HCT116 (cell line): ENCODE measurements at regions not wholly inside any gene's neighbourhood (a gene's known extent, or its start where the extent isn't known, plus 50 kb on each side); places are given as distances from the start of the nearest gene placed in this dataset.

Experiments
- ATAC-seq: fragments of 200-7000 bp; cut with Tn5 transposase; 2 replicates; pipeline ENCODE4 v1.9.1; 2020; ENCODE audit warnings: mild to moderate bottlenecking, moderate library complexity
- BruUV-seq: library from RNA; stranded (reverse); fragments of 400-500 nt; replicated peaks from 2 replicates; lab custom pipeline; 2021; lab: Mats Ljungman, UMichigan
- CTCF ChIA-PET: fragments of 300-600 bp; sonication (Branson Sonifier 250); formaldehyde crosslinking; loops from one replicate; lab custom pipeline; 2021; ENCODE audit warnings: antibody characterized with exemption; lab: Charles Lee
- POLR2A ChIA-PET: fragments of 300-600, 350-600 bp; sonication (Branson Sonifier 250); formaldehyde crosslinking; loops from one replicate; lab custom pipeline; 2021; ENCODE audit warnings: antibody characterized with exemption; lab: Charles Lee
- RAD21 ChIA-PET, 2 experiments: fragments of 300-600 bp; sonication (Branson Sonifier 250); formaldehyde crosslinking; loops; one replicate each; lab custom pipeline; 2023; ENCODE audit warnings: low total read pairs in 2 of 2; ENCODE audit not compliant: uncharacterized antibody in 2 of 2, unreplicated experiment in 2 of 2, low non-redundant PET in 1 of 2; lab: Charles Lee
- DNase-seq: peaks from one replicate; pipeline ENCODE4 v3.0.0-alpha.2; 2010; ENCODE audit warnings: low read depth, low spot score
- H2AFZ ChIP-seq: fragments of 200-600 bp; shearing (Covaris generic), sonication (generic); 2 replicates; pipeline ENCODE4 v1.6.1; 2017; ENCODE audit warnings: low read depth, mixed run types, mixed read lengths, antibody characterized with exemption, low read length; ENCODE audit not compliant: poor library complexity, severe bottlenecking
- H3K27ac ChIP-seq: 2 replicates; pipeline ENCODE4 v1.5.1; 2012; ENCODE audit warnings: low read depth, low read length
- H3K27me3 ChIP-seq: fragments of 200-600 bp; sonication (generic); 2 replicates; pipeline ENCODE4 v1.6.1; 2016; ENCODE audit warnings: mixed run types, low read length, mixed read lengths; ENCODE audit not compliant: insufficient read depth
- H3K36me3 ChIP-seq, 2 experiments: fragments of 200-500 bp in 1 of 2; fragments of 200-600 bp in 1 of 2; sonication (Bioruptor generic) in 1 of 2; sonication (generic) in 1 of 2; 2 replicates each; pipeline versions ENCODE4 v1.5.1 to v1.6.1; 2014 to 2016; ENCODE audit warnings: low read length in 2 of 2, inconsistent platforms in 1 of 2, mixed read lengths in 1 of 2, mixed run types in 1 of 2; ENCODE audit not compliant: insufficient read depth in 2 of 2, control insufficient read depth in 1 of 2
- H3K4me1 ChIP-seq, 2 experiments: fragments of 200-600 bp in 1 of 2; sonication (generic) in 1 of 2; 2 replicates each; pipeline versions ENCODE4 v1.5.1 to v1.6.1; 2012 to 2017; ENCODE audit warnings: low read length in 2 of 2, inconsistent platforms in 1 of 2, mild to moderate bottlenecking in 1 of 2, mixed read lengths in 1 of 2, mixed run types in 1 of 2, moderate library complexity in 1 of 2; ENCODE audit not compliant: insufficient read depth in 2 of 2, control insufficient read depth in 1 of 2
- H3K4me2 ChIP-seq: fragments of 200-600 bp; sonication (generic); 2 replicates; pipeline ENCODE4 v1.6.1; 2017; ENCODE audit warnings: mixed run types, low read length, mixed read lengths
- H3K4me3 ChIP-seq, 2 experiments: fragments of 200-600 bp in 1 of 2; sonication (generic) in 1 of 2; replicated peaks in 1 of 2; 2 replicates each; pipeline ENCODE4 v1.5.1; 2011 to 2016; ENCODE audit warnings: low read length in 2 of 2, control low read depth in 1 of 2, low read depth in 1 of 2, mild to moderate bottlenecking in 1 of 2, mixed read lengths in 1 of 2, mixed run types in 1 of 2
- H3K79me2 ChIP-seq: fragments of 200-600 bp; sonication (generic); 2 replicates; pipeline ENCODE4 v1.6.1; 2017; ENCODE audit warnings: mild to moderate bottlenecking, mixed run types, low read length, moderate library complexity, mixed read lengths; ENCODE audit not compliant: insufficient read depth
- H3K9ac ChIP-seq: fragments of 200-600 bp; sonication (generic); 2 replicates; pipeline ENCODE4 v1.6.1; 2016; ENCODE audit warnings: low read length, mixed read lengths
- H3K9me2 ChIP-seq: fragments of 200-600 bp; sonication (generic), shearing (Covaris generic); 2 replicates; pipeline ENCODE4 v1.6.1; 2017; ENCODE audit warnings: mixed run types, mild to moderate bottlenecking, moderate library complexity; ENCODE audit not compliant: insufficient read depth
- H3K9me3 ChIP-seq, 2 experiments: fragments of 200-500 bp in 1 of 2; fragments of 200-600 bp in 1 of 2; sonication (Bioruptor generic) in 1 of 2; sonication (generic) in 1 of 2; 2 replicates each; pipeline ENCODE4 v1.6.1; 2014 to 2017; ENCODE audit warnings: low read length in 2 of 2, mixed read lengths in 2 of 2, inconsistent platforms in 1 of 2, low read depth in 1 of 2, mild to moderate bottlenecking in 1 of 2, mixed run types in 1 of 2, moderate library complexity in 1 of 2; ENCODE audit not compliant: control insufficient read depth in 1 of 2, insufficient read depth in 1 of 2
- H4K20me1 ChIP-seq: fragments of 200-600 bp; sonication (generic), shearing (Covaris generic); 2 replicates; pipeline ENCODE4 v1.6.1; 2017; ENCODE audit warnings: mixed run types, mild to moderate bottlenecking, moderate library complexity; ENCODE audit not compliant: insufficient read depth
- CBX3 ChIP-seq: IDR thresholded peaks from 2 replicates; pipeline ENCODE4 v1.6.1; 2012; ENCODE audit warnings: low read depth
- EGR1 ChIP-seq: IDR thresholded peaks from 2 replicates; pipeline ENCODE4 v1.6.1; 2012; ENCODE audit warnings: low read depth
- ELF1 ChIP-seq: IDR thresholded peaks from 2 replicates; pipeline ENCODE4 v1.6.1; 2012; ENCODE audit warnings: low read depth, borderline replicate concordance
- POLR2AphosphoS5 ChIP-seq: IDR thresholded peaks from 2 replicates; pipeline ENCODE4 v1.6.1; 2011; ENCODE audit warnings: mild to moderate bottlenecking, low read depth, low read length, moderate library complexity
- RAD21 ChIP-seq: IDR thresholded peaks from 2 replicates; pipeline ENCODE4 v1.6.1; 2012; ENCODE audit warnings: low read depth, mild to moderate bottlenecking
- SRF ChIP-seq: IDR thresholded peaks from 2 replicates; pipeline ENCODE4 v1.6.1; 2012; ENCODE audit warnings: low read depth
- TCF7L2 ChIP-seq: IDR thresholded peaks from 2 replicates; pipeline ENCODE4 v1.7.0; 2011; ENCODE audit warnings: borderline replicate concordance, inconsistent platforms; ENCODE audit not compliant: insufficient read depth, insufficient read length; ENCODE audit errors: extremely low read depth
- YY1 ChIP-seq: IDR thresholded peaks from 2 replicates; pipeline ENCODE4 v1.6.1; 2011; ENCODE audit warnings: low read length, low read depth, moderate library complexity, mild to moderate bottlenecking; ENCODE audit not compliant: insufficient replicate concordance; ENCODE audit errors: extremely low read depth
- ZFX ChIP-seq: fragments of 450-650 bp; IDR thresholded peaks from 2 replicates; pipeline ENCODE4 v1.6.1; 2017
- ZNF274 ChIP-seq: fragments of 200-500 bp; sonication (Bioruptor generic); IDR thresholded peaks from 2 replicates; pipeline ENCODE4 v1.6.1; 2014; ENCODE audit warnings: mild to moderate bottlenecking, low read depth, low read length, inconsistent platforms
- intact Hi-C: fragments of 100-400 bp; cut with micrococcal nuclease; formaldehyde crosslinking; loops from 2 replicates; pipeline ENCODE4 v1.10.0; 2022
- TF ChIP-seq, protein P1 (sequence below): IDR thresholded peaks from 2 replicates; pipeline ENCODE4 v1.6.1; 2012
- TF ChIP-seq, protein P2 (sequence below): IDR thresholded peaks from 2 replicates; pipeline ENCODE4 v1.6.1; 2012
- TF ChIP-seq, protein P3 (sequence below): IDR thresholded peaks from 2 replicates; pipeline ENCODE4 v1.6.1; 2012; ENCODE audit warnings: low read depth

DNA sequence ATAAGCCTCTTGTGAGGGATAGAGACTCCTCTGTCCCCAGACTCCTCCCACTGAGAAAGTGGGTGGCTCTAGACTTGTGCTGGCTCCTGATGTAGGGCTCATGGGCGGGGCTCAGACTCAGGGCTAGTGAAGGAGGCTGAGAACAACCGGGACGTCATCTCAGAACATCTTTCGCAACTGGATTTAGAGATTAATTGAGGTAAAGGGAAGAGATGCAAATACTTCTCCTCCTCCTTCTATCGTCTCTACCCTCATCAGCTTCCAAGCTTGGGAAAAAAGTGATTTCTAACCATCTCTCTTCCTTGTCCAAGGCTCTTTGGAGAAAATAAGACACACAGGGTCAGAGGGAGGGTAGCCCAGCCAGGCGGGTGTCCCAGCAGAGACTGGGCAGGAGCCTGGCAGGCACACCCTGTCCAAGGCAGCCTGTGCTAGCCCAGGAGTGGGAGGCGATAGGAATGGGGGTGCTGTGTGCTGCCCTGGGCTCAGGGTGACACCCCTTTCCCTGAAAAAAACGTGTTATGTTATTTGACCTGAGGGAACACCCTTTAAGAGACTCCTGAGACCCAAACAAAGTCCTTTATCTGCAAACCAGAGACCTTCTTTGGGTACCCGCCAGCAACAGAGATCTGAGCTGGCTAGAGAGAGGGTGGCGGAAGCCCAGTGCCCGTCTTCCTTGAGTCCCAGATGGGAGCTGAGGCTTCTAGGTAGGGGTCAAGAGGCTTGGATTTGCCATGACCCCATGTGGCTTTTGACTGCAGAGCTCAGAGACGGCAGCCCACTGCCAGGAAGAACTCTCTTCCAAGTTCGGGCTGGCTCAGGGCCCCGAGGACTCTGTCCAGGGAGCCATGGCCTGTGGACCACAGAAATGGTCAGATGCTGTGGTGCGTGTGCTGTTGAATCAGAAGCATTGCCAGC, 160.9 kb downstream of the ADAMTS15 start:
- Histone ChIP-seq H2AFZ (no peak overlapping the region), H4K20me1 (no peaks in the 10 kb centered on the region), H3K9me3 (no peaks in the 10 kb centered on the region), H3K27me3 (peaks cover 14% of the 10 kb centered on the region; the same call in 1 of the 2 replicates), H3K9ac (no peak overlapping the region), H3K27ac (no peak overlapping the region), H3K4me1 (peaks cover 0 to 9% of the 10 kb centered on the region in 2 experiments; a peak in 1 of 4 replicates), H3K79me2 (no peaks in the 10 kb centered on the region), H3K4me2 (no peak overlapping the region), H3K36me3 (no peaks in the 10 kb centered on the region), H3K9me2 (no peaks in the 10 kb centered on the region), H3K4me3 (no peak overlapping the region)
- DNase-seq, result no peak
- TF ChIP-seq EGR1 (no peak), ZNF274 (no peak), CBX3 (no peak), POLR2AphosphoS5 (no peak), ZFX (no peak), ELF1 (no peak), TCF7L2 (no peak), RAD21 (no peak), SRF (no peak), YY1 (no peak)
- TF ChIP-seq, protein P1, sequence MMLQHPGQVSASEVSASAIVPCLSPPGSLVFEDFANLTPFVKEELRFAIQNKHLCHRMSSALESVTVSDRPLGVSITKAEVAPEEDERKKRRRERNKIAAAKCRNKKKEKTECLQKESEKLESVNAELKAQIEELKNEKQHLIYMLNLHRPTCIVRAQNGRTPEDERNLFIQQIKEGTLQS, result no peak
- TF ChIP-seq, protein P2, sequence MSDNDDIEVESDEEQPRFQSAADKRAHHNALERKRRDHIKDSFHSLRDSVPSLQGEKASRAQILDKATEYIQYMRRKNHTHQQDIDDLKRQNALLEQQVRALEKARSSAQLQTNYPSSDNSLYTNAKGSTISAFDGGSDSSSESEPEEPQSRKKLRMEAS, result no peak
- TF ChIP-seq, protein P3, sequence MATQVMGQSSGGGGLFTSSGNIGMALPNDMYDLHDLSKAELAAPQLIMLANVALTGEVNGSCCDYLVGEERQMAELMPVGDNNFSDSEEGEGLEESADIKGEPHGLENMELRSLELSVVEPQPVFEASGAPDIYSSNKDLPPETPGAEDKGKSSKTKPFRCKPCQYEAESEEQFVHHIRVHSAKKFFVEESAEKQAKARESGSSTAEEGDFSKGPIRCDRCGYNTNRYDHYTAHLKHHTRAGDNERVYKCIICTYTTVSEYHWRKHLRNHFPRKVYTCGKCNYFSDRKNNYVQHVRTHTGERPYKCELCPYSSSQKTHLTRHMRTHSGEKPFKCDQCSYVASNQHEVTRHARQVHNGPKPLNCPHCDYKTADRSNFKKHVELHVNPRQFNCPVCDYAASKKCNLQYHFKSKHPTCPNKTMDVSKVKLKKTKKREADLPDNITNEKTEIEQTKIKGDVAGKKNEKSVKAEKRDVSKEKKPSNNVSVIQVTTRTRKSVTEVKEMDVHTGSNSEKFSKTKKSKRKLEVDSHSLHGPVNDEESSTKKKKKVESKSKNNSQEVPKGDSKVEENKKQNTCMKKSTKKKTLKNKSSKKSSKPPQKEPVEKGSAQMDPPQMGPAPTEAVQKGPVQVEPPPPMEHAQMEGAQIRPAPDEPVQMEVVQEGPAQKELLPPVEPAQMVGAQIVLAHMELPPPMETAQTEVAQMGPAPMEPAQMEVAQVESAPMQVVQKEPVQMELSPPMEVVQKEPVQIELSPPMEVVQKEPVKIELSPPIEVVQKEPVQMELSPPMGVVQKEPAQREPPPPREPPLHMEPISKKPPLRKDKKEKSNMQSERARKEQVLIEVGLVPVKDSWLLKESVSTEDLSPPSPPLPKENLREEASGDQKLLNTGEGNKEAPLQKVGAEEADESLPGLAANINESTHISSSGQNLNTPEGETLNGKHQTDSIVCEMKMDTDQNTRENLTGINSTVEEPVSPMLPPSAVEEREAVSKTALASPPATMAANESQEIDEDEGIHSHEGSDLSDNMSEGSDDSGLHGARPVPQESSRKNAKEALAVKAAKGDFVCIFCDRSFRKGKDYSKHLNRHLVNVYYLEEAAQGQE, result no peak
- ChIA-PET RAD21 (no interaction called here), CTCF (no interaction called here), POLR2A (no interaction called here)
- peak; percentile 82 for ATAC-seq
- no TSS peak for BruUV-seq
- intact Hi-C loops, result no loop called here
